KMS-11 (cell line): ENCODE measurements at regions not wholly inside any gene's neighbourhood (a gene's known extent, or its start where the extent isn't known, plus 50 kb on each side); places are given as distances from the start of the nearest gene placed in this dataset.

Source experiments
- H2AFZ ChIP-seq: fragments of 200-600 bp; sonication (generic); 2 replicates; pipeline ENCODE4 v1.6.1; 2016; ENCODE audit warnings: antibody characterized with exemption, mixed run types, low read depth
- H3K27ac ChIP-seq: fragments of 200-600 bp; sonication (generic); 2 replicates; pipeline ENCODE4 v1.6.1; 2016; ENCODE audit warnings: mild to moderate bottlenecking, mixed run types
- H3K27me3 ChIP-seq: fragments of 200-600 bp; sonication (generic); 2 replicates; pipeline ENCODE4 v1.6.1; 2017; ENCODE audit warnings: mild to moderate bottlenecking, low read depth, mixed run types, moderate library complexity; ENCODE audit not compliant: insufficient read depth
- H3K36me3 ChIP-seq: fragments of 200-600 bp; sonication (generic); 2 replicates; pipeline ENCODE4 v1.6.1; 2017; ENCODE audit warnings: mild to moderate bottlenecking, mixed run types; ENCODE audit not compliant: insufficient read depth
- H3K4me1 ChIP-seq: fragments of 200-600 bp; sonication (generic); 2 replicates; pipeline ENCODE4 v1.6.1; 2016; ENCODE audit warnings: mild to moderate bottlenecking, low read depth, mixed run types; ENCODE audit not compliant: poor library complexity, severe bottlenecking
- H3K4me2 ChIP-seq: fragments of 200-600 bp; sonication (generic); 2 replicates; pipeline ENCODE4 v1.7.0; 2016; ENCODE audit warnings: mild to moderate bottlenecking, mixed run types
- H3K4me3 ChIP-seq: fragments of 200-600 bp; sonication (generic); IDR thresholded peaks from 2 replicates; pipeline ENCODE4 v1.6.1; 2017; ENCODE audit warnings: low read depth, low read length, mixed read lengths; ENCODE audit not compliant: insufficient read depth
- H3K79me2 ChIP-seq: fragments of 200-600 bp; sonication (generic); 2 replicates; pipeline ENCODE4 v1.6.1; 2016; ENCODE audit warnings: low read depth, mixed run types; ENCODE audit not compliant: insufficient read depth
- H3K9ac ChIP-seq: fragments of 200-600 bp; sonication (generic); 2 replicates; pipeline ENCODE4 v1.6.1; 2016; ENCODE audit warnings: mild to moderate bottlenecking, mixed run types
- H4K20me1 ChIP-seq: fragments of 200-600 bp; sonication (generic); 2 replicates; pipeline ENCODE4 v1.6.1; 2016; ENCODE audit warnings: mild to moderate bottlenecking, mixed run types; ENCODE audit not compliant: insufficient read depth
- TF ChIP-seq, protein P1 (sequence below): fragments of 200-600 bp; sonication (generic); conservative IDR thresholded peaks from 2 replicates; pipeline ENCODE4 v1.6.1; 2017; ENCODE audit warnings: low read depth, mild to moderate bottlenecking, antibody characterized with exemption, low read length, moderate library complexity, mixed read lengths

DNA sequence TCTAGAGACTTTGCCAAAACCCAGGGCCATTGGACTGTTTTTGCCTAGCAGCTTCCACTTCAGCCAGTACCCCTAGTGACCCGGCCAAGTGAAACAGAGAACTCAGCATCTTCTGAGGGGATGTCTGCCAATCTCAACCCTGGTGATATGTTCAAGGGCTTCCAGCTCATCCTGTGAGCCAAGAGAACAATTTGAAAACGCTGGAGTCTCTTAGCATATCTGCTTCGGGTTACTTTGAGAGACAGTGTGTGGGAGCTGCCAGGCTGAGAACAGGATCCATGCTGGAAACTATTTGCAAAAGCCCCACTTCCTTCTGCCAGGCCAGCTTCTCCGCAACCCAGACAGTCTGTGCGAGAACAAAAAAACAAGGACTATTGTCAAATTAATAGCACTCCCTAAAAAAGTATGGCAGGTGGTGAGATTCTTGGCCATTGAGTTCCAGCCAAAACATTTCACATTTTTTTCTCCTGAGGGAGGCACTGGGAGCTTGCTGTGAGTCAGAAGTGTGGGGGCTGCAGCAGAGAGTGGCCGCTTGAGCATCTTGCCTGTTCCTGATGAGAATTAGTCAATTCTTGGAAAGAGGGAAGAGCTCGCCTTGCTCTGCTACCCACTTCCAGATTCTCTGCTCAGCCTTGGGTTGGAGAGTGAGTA, 395.6 kb upstream of the TRIB2 start:
- H3K4me2 ChIP-seq = no peak overlapping the region
- no peaks in the 10 kb centered on the region for H3K79me2 ChIP-seq
- H3K36me3 ChIP-seq = no peaks in the 10 kb centered on the region

DNA sequence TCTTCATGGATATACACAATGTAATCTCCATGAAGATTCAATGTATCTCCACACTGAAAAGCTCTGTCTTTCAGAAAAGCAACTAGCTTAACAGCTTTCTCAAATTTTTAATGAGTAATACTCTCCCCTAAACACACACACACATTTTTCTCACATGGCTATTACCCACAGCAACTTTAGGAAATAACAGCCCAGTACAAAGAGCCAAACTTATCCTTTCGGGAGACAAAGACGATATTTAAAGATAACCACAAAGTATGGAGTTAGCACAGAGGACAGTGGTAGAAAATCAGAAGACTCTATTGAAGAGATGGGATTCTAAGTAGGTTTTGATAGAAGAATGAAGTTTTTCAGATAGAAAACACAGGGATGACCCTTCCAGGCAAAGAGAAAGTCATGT, 394.9 kb upstream of the TRIB2 start:
- Histone ChIP-seq H3K79me2 (no peaks in the 10 kb centered on the region), H2AFZ (no peak overlapping the region), H3K4me1 (no peaks in the 10 kb centered on the region), H3K4me2 (no peak overlapping the region), H3K27ac (no peak overlapping the region), H4K20me1 (no peaks in the 10 kb centered on the region), H3K4me3 (no peak overlapping the region), H3K27me3 (no peaks in the 10 kb centered on the region), H3K9ac (no peak overlapping the region), H3K36me3 (no peaks in the 10 kb centered on the region)
- TF ChIP-seq, protein P1, sequence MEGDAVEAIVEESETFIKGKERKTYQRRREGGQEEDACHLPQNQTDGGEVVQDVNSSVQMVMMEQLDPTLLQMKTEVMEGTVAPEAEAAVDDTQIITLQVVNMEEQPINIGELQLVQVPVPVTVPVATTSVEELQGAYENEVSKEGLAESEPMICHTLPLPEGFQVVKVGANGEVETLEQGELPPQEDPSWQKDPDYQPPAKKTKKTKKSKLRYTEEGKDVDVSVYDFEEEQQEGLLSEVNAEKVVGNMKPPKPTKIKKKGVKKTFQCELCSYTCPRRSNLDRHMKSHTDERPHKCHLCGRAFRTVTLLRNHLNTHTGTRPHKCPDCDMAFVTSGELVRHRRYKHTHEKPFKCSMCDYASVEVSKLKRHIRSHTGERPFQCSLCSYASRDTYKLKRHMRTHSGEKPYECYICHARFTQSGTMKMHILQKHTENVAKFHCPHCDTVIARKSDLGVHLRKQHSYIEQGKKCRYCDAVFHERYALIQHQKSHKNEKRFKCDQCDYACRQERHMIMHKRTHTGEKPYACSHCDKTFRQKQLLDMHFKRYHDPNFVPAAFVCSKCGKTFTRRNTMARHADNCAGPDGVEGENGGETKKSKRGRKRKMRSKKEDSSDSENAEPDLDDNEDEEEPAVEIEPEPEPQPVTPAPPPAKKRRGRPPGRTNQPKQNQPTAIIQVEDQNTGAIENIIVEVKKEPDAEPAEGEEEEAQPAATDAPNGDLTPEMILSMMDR = no peak

More for the DNA sequence above, 395.6 kb upstream of the TRIB2 start:
- Histone ChIP-seq H3K27ac (no peak overlapping the region), H3K9ac (no peak overlapping the region), H4K20me1 (no peaks in the 10 kb centered on the region), H3K4me1 (no peaks in the 10 kb centered on the region), H3K4me3 (no peak overlapping the region), H3K27me3 (no peaks in the 10 kb centered on the region), H2AFZ (no peak overlapping the region)
- TF ChIP-seq, protein P1 = no peak

DNA sequence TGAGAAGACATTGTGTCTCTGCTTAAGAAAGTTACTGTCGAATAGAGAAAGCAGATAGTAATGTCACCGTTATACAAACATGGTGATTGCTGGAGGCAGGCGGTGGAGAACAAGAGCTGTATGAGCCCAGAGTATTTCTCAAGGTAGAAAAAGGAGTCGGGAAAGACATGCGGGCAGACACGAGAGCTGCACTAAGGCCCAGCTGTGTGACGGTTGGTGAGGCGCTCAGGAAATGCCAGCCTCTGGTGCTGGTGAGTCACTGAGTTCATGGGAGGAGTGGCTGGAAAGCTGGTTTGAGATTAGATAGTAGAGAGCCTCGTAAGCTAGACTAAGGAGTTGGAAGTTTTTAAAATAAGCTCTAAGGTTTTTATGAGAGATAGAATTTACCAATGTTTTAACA, 390.9 kb upstream of the TRIB2 start:
- no peak overlapping the region for H2AFZ ChIP-seq
- no peak overlapping the region for H3K9ac ChIP-seq
- H3K4me2 ChIP-seq = no peak overlapping the region
- no peaks in the 10 kb centered on the region for H3K27me3 ChIP-seq
- no peaks in the 10 kb centered on the region for H3K4me1 ChIP-seq
- H3K79me2 ChIP-seq = no peaks in the 10 kb centered on the region
- TF ChIP-seq, protein P1 = no peak
- no peak overlapping the region for H3K4me3 ChIP-seq
- no peaks in the 10 kb centered on the region for H3K36me3 ChIP-seq
- H4K20me1 ChIP-seq = no peaks in the 10 kb centered on the region
- no peak overlapping the region for H3K27ac ChIP-seq

DNA sequence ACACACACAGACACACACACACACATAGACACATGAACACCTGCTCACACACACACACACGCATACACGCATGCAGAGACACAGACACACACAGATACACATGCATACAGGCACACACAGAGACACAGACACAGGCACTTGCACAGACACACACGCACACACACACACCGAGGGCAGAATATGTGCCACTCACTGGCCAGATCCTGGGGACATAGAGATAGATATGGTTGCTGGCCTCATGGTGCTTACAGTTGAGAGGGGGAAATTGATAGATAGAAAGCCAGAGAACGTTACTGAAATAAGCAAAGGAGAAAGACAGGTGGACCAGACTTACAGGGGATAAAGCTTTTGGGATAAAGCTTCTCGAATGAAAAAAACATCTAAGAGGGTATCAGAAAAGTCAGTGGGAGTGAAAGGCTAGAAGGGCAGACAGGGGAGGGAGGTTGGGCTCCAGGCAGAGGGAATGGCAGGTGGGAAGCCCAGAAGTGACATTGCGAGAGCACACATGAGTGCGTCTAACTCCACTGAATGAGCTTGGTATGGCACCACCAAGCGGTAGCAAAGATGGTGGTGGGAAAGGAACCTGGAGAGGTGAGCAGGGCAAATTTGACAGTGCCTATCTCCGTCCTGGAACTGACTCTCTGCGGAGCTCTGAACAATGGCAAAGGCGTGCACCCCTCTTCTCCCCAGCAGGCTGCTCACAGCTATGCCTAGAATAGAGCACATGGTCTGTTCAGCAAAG, 390.1 kb upstream of the TRIB2 start:
- Histone ChIP-seq H2AFZ (no peak overlapping the region), H3K4me3 (no peak overlapping the region), H3K9ac (no peak overlapping the region), H3K27me3 (no peaks in the 10 kb centered on the region), H3K36me3 (no peaks in the 10 kb centered on the region), H3K79me2 (no peaks in the 10 kb centered on the region), H3K4me1 (no peaks in the 10 kb centered on the region), H3K4me2 (no peak overlapping the region), H4K20me1 (no peaks in the 10 kb centered on the region), H3K27ac (no peak overlapping the region)
- TF ChIP-seq, protein P1 = no peak
